Lung (tissue), 11 donors: ENCODE measurements at regions not wholly inside any gene's neighbourhood (a gene's known extent, or its start where the extent isn't known, plus 50 kb on each side); places are given as distances from the start of the nearest gene placed in this dataset.

Source experiments
- ATAC-seq: fragments of 200-7000 bp; cut with Tn5 transposase; one replicate; pipeline ENCODE4 v1.9.1; 2020; ENCODE audit warnings: moderate number of reproducible peaks; ENCODE audit not compliant: insufficient read depth, low FRiP score
- DNase-seq, 3 donors: peaks; one replicate each; pipeline ENCODE4 v3.0.0-alpha.2; 2013 to 2017
- H3K27ac ChIP-seq, 2 donors: one replicate each; pipeline ENCODE4 v1.5.1; 2013; ENCODE audit warnings: mild to moderate bottlenecking in 2 of 2, moderate library complexity in 2 of 2, control low read depth in 1 of 2, inconsistent platforms in 1 of 2, low read depth in 1 of 2, low read length in 1 of 2
- H3K27me3 ChIP-seq, 3 donors: one replicate each; pipeline ENCODE4 v1.5.1; 2013; ENCODE audit warnings: low read length in 2 of 3; ENCODE audit not compliant: control insufficient read depth in 3 of 3, insufficient read depth in 3 of 3
- H3K36me3 ChIP-seq, 4 donors: one replicate each; pipeline ENCODE4 v1.5.1; 2013; ENCODE audit warnings: low read length in 4 of 4, mild to moderate bottlenecking in 1 of 4, moderate library complexity in 1 of 4; ENCODE audit not compliant: control insufficient read depth in 4 of 4, insufficient read depth in 4 of 4
- H3K4me1 ChIP-seq, 5 donors: one replicate each; pipeline ENCODE4 v1.5.1; 2013; ENCODE audit warnings: low read length in 5 of 5, mild to moderate bottlenecking in 2 of 5, moderate library complexity in 1 of 5; ENCODE audit not compliant: control insufficient read depth in 5 of 5, insufficient read depth in 5 of 5
- H3K4me3 ChIP-seq: one replicate; pipeline ENCODE4 v1.5.1; 2013; ENCODE audit warnings: mild to moderate bottlenecking, control low read depth, moderate library complexity
- H3K9ac ChIP-seq, 2 donors: one replicate each; pipeline ENCODE4 v1.5.1; 2013; ENCODE audit warnings: low read length in 2 of 2, control low read depth in 1 of 2; ENCODE audit not compliant: insufficient read depth in 1 of 2
- H3K9me3 ChIP-seq, 4 donors: one replicate each; pipeline ENCODE4 v1.5.1; 2013; ENCODE audit warnings: low read length in 3 of 4, mild to moderate bottlenecking in 1 of 4, moderate library complexity in 1 of 4; ENCODE audit not compliant: control insufficient read depth in 4 of 4, insufficient read depth in 3 of 4
- CTCF ChIP-seq: IDR thresholded peaks from 2 replicates; pipeline ENCODE4 v1.5.1; 2012; ENCODE audit warnings: mild to moderate bottlenecking; ENCODE audit errors: control extremely low read depth, extremely low read depth
- WGBS, 2 donors: extraction: QIAGEN DNeasy Blood & Tissue Kit; methylation state at CpG; one replicate each; pipeline ENCODE4 v1.1.7; 2013; 5-methylcytosine and 5-hydroxymethylcytosine counted together
- donor health status: control.
- donor health status: control.
- donor health status: Bipolar disorder and iron deficiency.
- donor health status: healthy.
- donor health status: DM: yes; HTN: yes; CAD: no.

GRCh38 chr4:165612936-165613335, 234.1 kb downstream of the CPE start:
- no peaks in the 10 kb centered on the region for H3K4me1 ChIP-seq
- H3K27me3 ChIP-seq = no peaks in the 10 kb centered on the region
- DNase-seq (no peak), ATAC-seq (no peak)
- H3K36me3 ChIP-seq = no peaks in the 10 kb centered on the region
- no peak overlapping the region for H3K4me3 ChIP-seq
- 31 to 34% methylated on average over 1 of the region's 1 CpG for WGBS, 2 donors
- no peak overlapping the region for H3K9ac ChIP-seq
- H3K27ac ChIP-seq = no peak overlapping the region
- H3K9me3 ChIP-seq = peaks cover 0 to 4% (median 0%) of the 10 kb centered on the region in 4 donors
- no peak for TF ChIP-seq CTCF

- Histone ChIP-seq H3K27ac (no peak overlapping the region), H3K4me1 (no peaks in the 10 kb centered on the region), H3K9ac (no peak overlapping the region), H3K36me3 (no peaks in the 10 kb centered on the region), H3K4me3 (no peak overlapping the region), H3K9me3 (peaks cover 0 to 5% (median 0%) of the 10 kb centered on the region in 4 donors), H3K27me3 (no peaks in the 10 kb centered on the region)
- ATAC-seq (no peak), DNase-seq (no peak)
- 86% methylated on average over 2 of the region's 2 CpGs for WGBS, 2 donors
- no peak for TF ChIP-seq CTCF
These were observed 234.8 kb downstream of the CPE start for GRCh38 chr4:165613581-165613980.

GRCh38 chr4:165620913-165621312, 242.1 kb downstream of the CPE start:
- Histone ChIP-seq H3K27me3 (no peaks in the 10 kb centered on the region), H3K36me3 (no peaks in the 10 kb centered on the region), H3K9me3 (peaks cover 0 to 5% (median under 1%) of the 10 kb centered on the region in 4 donors), H3K4me3 (no peak overlapping the region), H3K4me1 (no peaks in the 10 kb centered on the region), H3K27ac (no peak overlapping the region), H3K9ac (no peak overlapping the region)
- ATAC-seq (no peak), DNase-seq (no peak)
- TF ChIP-seq CTCF = no peak
- 89 to 93% methylated on average over 3 of the region's 3 CpGs for WGBS, 2 donors

- Histone ChIP-seq H3K36me3 (no peaks in the 10 kb centered on the region), H3K4me3 (no peak overlapping the region), H3K4me1 (no peaks in the 10 kb centered on the region), H3K27ac (no peak overlapping the region), H3K9me3 (peaks cover 0 to 5% (median under 1%) of the 10 kb centered on the region in 4 donors), H3K27me3 (no peaks in the 10 kb centered on the region), H3K9ac (no peak overlapping the region)
- TF ChIP-seq CTCF = no peak
- ATAC-seq = no peak
- WGBS, 2 donors = 18 to 47% methylated on average over 5 of the region's 5 CpGs
- DNase-seq = peak in 1 of 3 donors; percentile 15
These were observed 243.2 kb downstream of the CPE start for GRCh38 chr4:165621983-165622382.
